ENCODE measurements at regions not wholly inside any gene's neighbourhood (a gene's known extent, or its start where the extent isn't known, plus 50 kb on each side); places are given as distances from the start of the nearest gene placed in this dataset.

DNA sequence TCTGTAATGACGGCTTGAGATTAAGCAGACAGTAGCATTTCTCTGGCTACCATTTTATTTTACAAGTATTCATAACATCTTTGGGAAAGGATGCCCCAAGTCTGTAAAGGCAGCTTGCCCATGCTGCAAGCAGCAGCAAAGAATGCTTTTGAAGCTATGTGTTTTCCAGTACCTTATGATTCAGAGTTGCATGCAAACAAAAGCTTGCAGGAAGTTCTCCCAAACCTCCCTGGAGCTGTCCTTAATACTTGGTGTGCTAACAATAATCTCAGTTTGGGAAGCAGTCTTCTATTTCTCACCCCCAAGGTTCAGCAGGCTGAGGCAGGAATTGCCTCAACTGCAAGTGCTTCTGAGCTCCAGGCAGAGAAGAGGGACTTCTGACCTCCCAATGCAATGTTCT, 60.8 kb downstream of the CCNA1 start:
- no peak overlapping the region for H3K27ac ChIP-seq (ENCODE audit: low read length)
- intact Hi-C loops (cut with DNase I) = no loop called here
- H3K4me1 ChIP-seq (ENCODE audit: control insufficient read depth, insufficient read depth, low read length) = no peaks in the 10 kb centered on the region
- WGBS = 53% methylated on average over 1 of the region's 1 CpG
- no peaks in the 10 kb centered on the region for H3K9me3 ChIP-seq (ENCODE audit: control insufficient read depth, low read length)
- H3K4me3 ChIP-seq (ENCODE audit: low read length) = no peak overlapping the region
- DNase-seq = no peak
- H3K27me3 ChIP-seq (ENCODE audit: control insufficient read depth, insufficient read depth) = no peaks in the 10 kb centered on the region
- ATAC-seq = no peak

DNA sequence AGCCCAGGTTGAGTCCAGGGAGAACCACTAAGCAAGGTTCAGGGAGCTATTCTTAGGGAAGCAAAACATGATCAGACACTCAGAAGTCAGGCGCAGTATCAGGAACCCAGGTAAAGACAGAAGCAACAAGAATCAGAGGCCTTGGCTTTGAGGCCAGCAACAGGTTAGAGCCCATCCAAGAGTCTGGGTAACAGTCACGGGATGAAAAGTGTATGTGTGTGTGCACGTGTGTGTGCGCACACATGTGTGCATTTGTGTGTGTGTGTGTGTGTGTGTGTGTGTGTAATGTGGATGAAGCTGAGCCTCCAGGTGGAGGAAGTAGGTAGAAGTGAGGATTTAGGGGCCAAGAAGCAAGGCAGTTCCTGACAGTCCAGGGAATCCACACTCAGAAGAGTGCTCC, 63.1 kb downstream of the CCNA1 start:
- no peak overlapping the region for H3K4me3 ChIP-seq (ENCODE audit: low read length)
- WGBS = 94% methylated on average over 4 of the region's 4 CpGs
- H3K27ac ChIP-seq (ENCODE audit: low read length) = no peak overlapping the region
- no peak for DNase-seq
- no peak for ATAC-seq
- intact Hi-C loops (cut with DNase I) = no loop called here
- H3K9me3 ChIP-seq (ENCODE audit: control insufficient read depth, low read length) = no peaks in the 10 kb centered on the region
- no peaks in the 10 kb centered on the region for H3K27me3 ChIP-seq (ENCODE audit: control insufficient read depth, insufficient read depth)
- H3K4me1 ChIP-seq (ENCODE audit: control insufficient read depth, insufficient read depth, low read length) = no peaks in the 10 kb centered on the region

DNA sequence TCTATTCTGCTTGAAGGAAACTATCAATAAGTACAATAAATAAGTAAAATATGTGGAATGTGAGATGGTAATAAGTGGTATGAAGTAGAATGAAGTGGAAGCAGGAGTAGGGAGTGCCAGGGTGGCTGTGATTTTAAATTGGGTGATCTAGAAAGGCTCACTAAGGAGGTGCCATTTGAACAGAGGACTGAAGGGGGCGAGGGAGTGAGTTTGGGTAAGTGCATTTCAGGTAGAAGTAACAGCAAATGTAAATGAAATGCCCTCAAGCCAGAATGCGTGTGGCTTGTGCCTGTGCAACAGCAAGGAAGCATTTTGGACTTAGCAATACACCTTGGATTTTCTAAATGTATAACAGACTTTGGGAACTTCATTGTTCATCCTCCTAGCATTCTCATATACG, 77.1 kb downstream of the CCNA1 start:
- H3K4me3 ChIP-seq (ENCODE audit: low read length) = no peak overlapping the region
- H3K27ac ChIP-seq (ENCODE audit: low read length) = no peak overlapping the region
- no peaks in the 10 kb centered on the region for H3K9me3 ChIP-seq (ENCODE audit: control insufficient read depth, low read length)
- WGBS = 66% methylated on average over 3 of the region's 3 CpGs
- DNase-seq (no peak), ATAC-seq (no peak)
- H3K27me3 ChIP-seq (ENCODE audit: control insufficient read depth, insufficient read depth) = no peaks in the 10 kb centered on the region
- intact Hi-C loops (cut with DNase I) = no loop called here
- H3K4me1 ChIP-seq (ENCODE audit: control insufficient read depth, insufficient read depth, low read length) = no peaks in the 10 kb centered on the region

DNA sequence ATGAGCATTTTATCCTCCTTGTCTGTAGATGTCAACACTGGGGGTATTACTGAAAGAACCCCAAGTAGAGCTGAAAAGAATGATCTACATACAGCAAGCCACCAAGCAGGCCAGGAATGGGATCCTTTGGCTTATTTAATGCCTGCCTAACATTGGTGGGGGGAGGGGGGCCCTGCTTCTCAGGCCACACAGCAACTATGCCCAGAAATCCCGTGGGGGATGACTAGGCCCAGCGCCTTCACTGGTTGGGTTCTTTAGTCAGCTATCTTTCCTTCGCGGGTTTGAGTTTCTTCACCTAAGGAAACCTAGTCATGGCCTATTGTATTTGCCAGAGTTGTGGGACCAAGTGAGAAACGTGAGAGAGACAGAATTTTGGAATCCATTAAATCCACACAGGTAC, 80.5 kb downstream of the CCNA1 start:
- no peak overlapping the region for H3K27ac ChIP-seq (ENCODE audit: low read length)
- H3K4me1 ChIP-seq (ENCODE audit: control insufficient read depth, insufficient read depth, low read length) = no peaks in the 10 kb centered on the region
- 83% methylated on average over 5 of the region's 5 CpGs for WGBS
- no peak for DNase-seq
- no peak overlapping the region for H3K4me3 ChIP-seq (ENCODE audit: low read length)
- no peaks in the 10 kb centered on the region for H3K27me3 ChIP-seq (ENCODE audit: control insufficient read depth, insufficient read depth)
- H3K9me3 ChIP-seq (ENCODE audit: control insufficient read depth, low read length) = no peaks in the 10 kb centered on the region
- intact Hi-C loops (cut with DNase I) = no loop called here
- ATAC-seq = no peak

DNA sequence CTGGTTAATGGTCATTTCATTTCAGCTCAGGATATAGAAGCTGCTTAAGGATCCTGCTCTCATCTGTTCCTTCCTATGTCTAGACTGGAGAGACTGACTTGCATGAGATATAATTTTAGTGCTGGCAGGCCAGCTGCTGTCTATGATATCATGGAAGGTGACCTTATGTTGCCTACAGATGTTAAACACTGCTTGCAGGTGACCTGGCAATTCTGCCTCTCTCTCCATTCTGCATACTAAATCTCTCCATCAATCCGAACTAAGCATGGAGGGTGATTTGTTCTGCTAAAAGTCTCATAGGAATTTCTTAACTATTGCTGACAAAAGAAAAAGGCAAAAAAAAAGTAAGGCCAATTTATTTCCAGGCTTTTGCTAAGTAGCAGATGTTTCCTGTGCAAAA, 81.0 kb downstream of the CCNA1 start:
- Histone ChIP-seq H3K27ac (ENCODE audit: low read length) (no peak overlapping the region), H3K9me3 (ENCODE audit: control insufficient read depth, low read length) (no peaks in the 10 kb centered on the region), H3K27me3 (ENCODE audit: control insufficient read depth, insufficient read depth) (no peaks in the 10 kb centered on the region), H3K4me3 (ENCODE audit: low read length) (no peak overlapping the region), H3K4me1 (ENCODE audit: control insufficient read depth, insufficient read depth, low read length) (no peaks in the 10 kb centered on the region)
- ATAC-seq = no peak
- intact Hi-C loops (cut with DNase I) = no loop called here
- 50% methylated on average over 1 of the region's 1 CpG for WGBS
- DNase-seq = no peak

DNA sequence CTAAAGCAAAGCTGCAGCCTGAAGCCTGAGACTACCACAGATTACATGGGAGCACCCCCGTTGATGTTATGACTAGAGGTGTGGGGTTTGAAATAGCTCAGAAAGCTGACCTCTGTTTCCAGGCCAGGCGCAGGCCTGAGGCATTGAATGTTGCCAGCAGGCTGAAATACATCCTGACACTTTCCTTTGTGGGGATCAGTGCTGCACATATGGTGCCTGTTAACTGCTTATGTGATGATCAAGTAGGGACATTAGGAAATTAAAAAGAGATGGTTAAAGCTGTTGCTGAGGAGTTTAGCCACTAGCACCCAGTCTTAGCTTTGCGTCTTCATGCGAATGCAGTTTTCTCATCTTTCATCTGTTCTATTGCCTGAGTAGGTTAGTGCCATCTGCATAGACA, 83.2 kb downstream of the CCNA1 start:
- Histone ChIP-seq H3K9me3 (ENCODE audit: control insufficient read depth, low read length) (no peaks in the 10 kb centered on the region), H3K27ac (ENCODE audit: low read length) (no peak overlapping the region), H3K4me3 (ENCODE audit: low read length) (no peak overlapping the region), H3K27me3 (ENCODE audit: control insufficient read depth, insufficient read depth) (no peaks in the 10 kb centered on the region), H3K4me1 (ENCODE audit: control insufficient read depth, insufficient read depth, low read length) (no peaks in the 10 kb centered on the region)
- intact Hi-C loops (cut with DNase I) = no loop called here
- WGBS = 90% methylated on average over 4 of the region's 4 CpGs
- DNase-seq (no peak), ATAC-seq (no peak)

DNA sequence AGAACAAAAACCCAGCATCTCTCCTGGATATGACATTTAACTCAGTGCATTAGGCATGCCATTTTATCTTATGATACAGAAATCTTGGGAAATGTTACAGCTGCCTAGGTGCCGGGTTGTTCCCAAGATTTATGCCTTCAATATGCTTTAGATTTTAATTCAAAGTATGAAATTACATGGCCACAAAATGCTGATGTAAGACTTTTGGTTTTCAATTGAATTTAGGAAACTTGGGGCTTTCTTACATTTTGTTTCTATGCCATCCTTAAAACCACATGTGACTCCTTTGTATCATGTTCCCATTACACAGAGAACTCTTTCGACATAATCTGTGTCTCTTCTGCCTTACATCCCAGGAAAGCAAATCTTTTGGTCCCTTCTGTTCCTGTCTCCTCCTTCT, 83.9 kb downstream of the CCNA1 start:
- no peaks in the 10 kb centered on the region for H3K9me3 ChIP-seq (ENCODE audit: control insufficient read depth, low read length)
- WGBS = 67% methylated on average over 2 of the region's 2 CpGs

DNA sequence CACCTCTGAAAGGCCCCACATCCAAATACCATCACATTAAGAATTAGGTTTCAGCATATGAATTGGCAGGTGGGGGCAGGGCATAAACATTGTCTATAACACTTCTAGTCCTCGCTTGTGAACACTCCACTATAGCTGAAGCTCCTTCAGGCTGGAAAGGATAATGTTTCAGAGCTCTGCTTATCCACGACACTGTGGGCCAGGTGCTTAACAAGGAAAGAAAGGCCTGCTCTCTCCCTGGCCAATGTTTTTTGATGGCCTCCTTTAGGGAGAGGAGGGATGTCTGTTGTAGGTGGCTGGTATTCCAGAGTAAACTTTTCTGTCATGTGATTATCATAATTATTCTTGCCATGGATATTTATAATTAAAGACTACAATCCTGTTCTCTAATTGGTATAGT, 86.4 kb downstream of the CCNA1 start:
- ATAC-seq (no peak), DNase-seq (no peak)
- no peaks in the 10 kb centered on the region for H3K4me1 ChIP-seq (ENCODE audit: control insufficient read depth, insufficient read depth, low read length)
- WGBS = 75% methylated on average over 2 of the region's 2 CpGs
- no peaks in the 10 kb centered on the region for H3K27me3 ChIP-seq (ENCODE audit: control insufficient read depth, insufficient read depth)
- no peaks in the 10 kb centered on the region for H3K9me3 ChIP-seq (ENCODE audit: control insufficient read depth, low read length)
- intact Hi-C loops (cut with DNase I) = no loop called here
- no peak overlapping the region for H3K27ac ChIP-seq (ENCODE audit: low read length)
- no peak overlapping the region for H3K4me3 ChIP-seq (ENCODE audit: low read length)

More for the DNA sequence above, 83.9 kb downstream of the CCNA1 start:
- intact Hi-C loops (cut with DNase I) = no loop called here
- H3K4me1 ChIP-seq (ENCODE audit: control insufficient read depth, insufficient read depth, low read length) = no peaks in the 10 kb centered on the region
- H3K4me3 ChIP-seq (ENCODE audit: low read length) = no peak overlapping the region
- no peaks in the 10 kb centered on the region for H3K27me3 ChIP-seq (ENCODE audit: control insufficient read depth, insufficient read depth)
- ATAC-seq (no peak), DNase-seq (no peak)
- H3K27ac ChIP-seq (ENCODE audit: low read length) = no peak overlapping the region

DNA sequence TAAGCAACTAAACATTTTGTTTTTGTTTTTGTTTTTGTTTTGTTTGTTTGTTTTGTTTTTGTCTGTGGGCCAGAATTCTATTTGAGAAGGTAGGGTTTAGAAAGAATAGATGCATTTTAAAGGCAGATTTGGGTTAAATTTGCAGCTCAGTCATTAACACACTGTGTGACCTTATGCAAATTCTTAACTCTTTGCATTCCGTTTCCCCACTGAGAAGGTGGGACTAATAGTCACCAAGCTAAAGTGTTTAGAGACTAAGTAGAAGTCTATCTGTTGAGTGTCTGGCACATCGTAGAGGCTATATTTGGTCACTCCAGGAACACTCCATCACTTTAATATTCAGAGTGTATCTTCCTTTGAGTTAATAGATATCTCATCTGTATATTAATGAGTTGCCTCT, 87.1 kb downstream of the CCNA1 start:
- no peaks in the 10 kb centered on the region for H3K9me3 ChIP-seq (ENCODE audit: control insufficient read depth, low read length)
- ATAC-seq (no peak), DNase-seq (no peak)
- no peaks in the 10 kb centered on the region for H3K27me3 ChIP-seq (ENCODE audit: control insufficient read depth, insufficient read depth)
- 41% methylated on average over 2 of the region's 2 CpGs for WGBS
- H3K4me3 ChIP-seq (ENCODE audit: low read length) = no peak overlapping the region
- H3K4me1 ChIP-seq (ENCODE audit: control insufficient read depth, insufficient read depth, low read length) = no peaks in the 10 kb centered on the region
- H3K27ac ChIP-seq (ENCODE audit: low read length) = no peak overlapping the region
- intact Hi-C loops (cut with DNase I) = no loop called here

DNA sequence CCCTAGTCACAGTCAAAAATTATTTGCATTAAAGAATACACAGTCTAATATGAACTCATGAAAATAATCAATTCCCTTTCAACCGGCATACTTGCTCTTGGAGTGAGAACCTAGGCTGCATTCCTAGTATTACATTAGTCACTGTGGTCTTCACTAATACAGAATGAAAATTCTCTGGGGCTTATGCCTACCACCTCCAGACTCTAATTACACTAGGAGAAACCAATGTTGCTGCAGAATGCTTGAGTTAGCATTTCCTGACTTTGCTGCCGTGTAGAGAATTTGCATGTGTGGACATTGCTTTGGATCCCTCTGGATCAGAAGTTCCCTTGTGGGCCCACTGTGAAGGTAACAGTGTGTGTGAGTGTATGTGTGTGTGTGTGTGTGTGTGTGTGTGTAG, 87.8 kb downstream of the CCNA1 start:
- 64% methylated on average over 2 of the region's 2 CpGs for WGBS
- intact Hi-C loops (cut with DNase I) = no loop called here
- H3K27ac ChIP-seq (ENCODE audit: low read length) = no peak overlapping the region
- DNase-seq = no peak
- H3K9me3 ChIP-seq (ENCODE audit: control insufficient read depth, low read length) = no peaks in the 10 kb centered on the region
- H3K4me3 ChIP-seq (ENCODE audit: low read length) = no peak overlapping the region
- no peaks in the 10 kb centered on the region for H3K4me1 ChIP-seq (ENCODE audit: control insufficient read depth, insufficient read depth, low read length)
- no peaks in the 10 kb centered on the region for H3K27me3 ChIP-seq (ENCODE audit: control insufficient read depth, insufficient read depth)
- ATAC-seq = no peak

DNA sequence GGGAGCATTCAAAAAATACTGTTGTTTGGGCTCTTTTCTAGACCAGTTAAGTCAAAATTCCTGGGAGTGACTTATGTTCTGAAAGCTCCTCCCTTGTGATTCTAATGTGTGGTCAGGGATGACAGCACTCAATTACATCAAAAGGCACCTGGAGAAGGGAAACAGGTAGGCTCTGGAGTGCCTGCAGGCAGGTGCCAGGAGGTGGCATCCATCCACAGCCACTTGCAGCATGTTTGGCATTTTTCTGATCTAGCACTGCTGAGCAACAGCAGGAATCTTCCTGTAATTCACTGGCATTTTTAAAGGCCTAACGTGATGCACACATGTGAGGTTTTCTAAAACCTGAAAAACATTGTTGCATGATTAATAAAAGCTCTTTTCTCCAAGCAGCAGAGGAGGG, 94.6 kb downstream of the CCNA1 start:
- DNase-seq = no peak
- Histone ChIP-seq H3K4me1 (ENCODE audit: control insufficient read depth, insufficient read depth, low read length) (peaks cover 3% of the 10 kb centered on the region), H3K4me3 (ENCODE audit: low read length) (no peak overlapping the region), H3K27me3 (ENCODE audit: control insufficient read depth, insufficient read depth) (no peaks in the 10 kb centered on the region), H3K27ac (ENCODE audit: low read length) (no peak overlapping the region), H3K9me3 (ENCODE audit: control insufficient read depth, low read length) (no peaks in the 10 kb centered on the region)
- intact Hi-C loops (cut with DNase I) = no loop called here
- WGBS = 61% methylated on average over 1 of the region's 1 CpG
- ATAC-seq = no peak

DNA sequence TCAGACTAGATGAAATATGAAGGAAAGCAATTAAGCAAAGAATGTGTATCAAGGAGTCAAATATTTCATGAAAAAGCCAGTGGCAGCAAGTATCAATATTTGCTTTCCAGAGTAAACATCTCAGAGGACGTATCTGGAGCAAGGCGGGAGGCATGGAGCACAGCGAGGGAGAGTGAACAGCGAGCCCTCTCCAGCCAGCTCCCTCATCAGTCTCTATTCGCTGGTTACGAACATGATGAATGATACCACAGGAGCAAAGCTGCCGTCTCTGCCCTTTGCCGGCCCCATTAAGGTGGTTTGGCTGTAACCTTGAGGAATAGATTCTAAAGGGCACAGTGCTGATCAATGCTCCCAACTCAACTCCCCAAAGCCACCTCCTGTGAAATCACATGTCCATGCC, 95.8 kb downstream of the CCNA1 start:
- 78% methylated on average over 8 of the region's 8 CpGs for WGBS
- DNase-seq (no peak), ATAC-seq (no peak)
- Histone ChIP-seq H3K27ac (ENCODE audit: low read length) (no peak overlapping the region), H3K27me3 (ENCODE audit: control insufficient read depth, insufficient read depth) (no peaks in the 10 kb centered on the region), H3K4me1 (ENCODE audit: control insufficient read depth, insufficient read depth, low read length) (peaks cover 3% of the 10 kb centered on the region), H3K4me3 (ENCODE audit: low read length) (no peak overlapping the region), H3K9me3 (ENCODE audit: control insufficient read depth, low read length) (no peaks in the 10 kb centered on the region)
- intact Hi-C loops (cut with DNase I) = no loop called here
